Loucy (cell line): ENCODE measurements at regions not wholly inside any gene's neighbourhood (a gene's known extent, or its start where the extent isn't known, plus 50 kb on each side); places are given as distances from the start of the nearest gene placed in this dataset.
"Not testable (repeated sequence)": the region's sequence is repeated elsewhere in the genome, so short reads cannot be mapped to it uniquely, and the experiment has no call there.

Experiments
- H2AFZ ChIP-seq: fragments of 200-600 bp; sonication (generic); 2 replicates; pipeline ENCODE4 v1.6.0; 2016; ENCODE audit warnings: antibody characterized with exemption, mild to moderate bottlenecking, low read length, moderate library complexity
- H3F3A ChIP-seq: fragments of 200-600 bp; 2 replicates; pipeline ENCODE4 v1.6.0; 2016; ENCODE audit warnings: antibody characterized with exemption, low read depth, mild to moderate bottlenecking
- H3K27me3 ChIP-seq: fragments of 200-600 bp; sonication (generic); 2 replicates; pipeline ENCODE4 v1.6.1; 2014; ENCODE audit warnings: low read length, mild to moderate bottlenecking; ENCODE audit not compliant: insufficient read depth, poor library complexity, severe bottlenecking
- H3K36me3 ChIP-seq: fragments of 200-600 bp; sonication (generic); 2 replicates; pipeline ENCODE4 v1.6.1; 2016; ENCODE audit warnings: low read length; ENCODE audit not compliant: insufficient read depth
- H3K4me1 ChIP-seq: fragments of 200-600 bp; sonication (generic); 2 replicates; pipeline ENCODE4 v1.5.1; 2014; ENCODE audit warnings: low read length, mild to moderate bottlenecking; ENCODE audit not compliant: insufficient read depth, poor library complexity, severe bottlenecking
- H3K4me2 ChIP-seq: fragments of 200-600 bp; sonication (generic); 2 replicates; pipeline ENCODE4 v1.6.0; 2014; ENCODE audit warnings: antibody characterized with exemption, low read length, low read depth, mild to moderate bottlenecking; ENCODE audit not compliant: poor library complexity, severe bottlenecking
- H3K4me3 ChIP-seq: fragments of 200-600 bp; sonication (generic); 2 replicates; pipeline ENCODE4 v1.5.1; 2014; ENCODE audit warnings: low read length, mild to moderate bottlenecking, mixed read lengths; ENCODE audit not compliant: poor library complexity, severe bottlenecking
- H3K79me2 ChIP-seq: fragments of 200-600 bp; sonication (generic); 2 replicates; pipeline ENCODE4 v1.6.1; 2014; ENCODE audit warnings: low read length; ENCODE audit not compliant: insufficient read depth
- H3K9ac ChIP-seq: fragments of 200-600 bp; sonication (generic); 2 replicates; pipeline ENCODE4 v1.6.0; 2014; ENCODE audit warnings: mild to moderate bottlenecking, low read depth, low read length, moderate library complexity; ENCODE audit not compliant: poor library complexity, severe bottlenecking
- H3K9me2 ChIP-seq: fragments of 200-600 bp; sonication (generic); replicated peaks from 2 replicates; pipeline ENCODE4 v1.6.1; 2016; ENCODE audit warnings: low read depth, low read length, mixed read lengths
- H3K9me3 ChIP-seq: fragments of 200-600 bp; sonication (generic); 2 replicates; pipeline ENCODE4 v1.6.1; 2014; ENCODE audit warnings: mild to moderate bottlenecking, antibody characterized with exemption, low read length, low read depth; ENCODE audit not compliant: insufficient read depth
- H4K20me1 ChIP-seq: fragments of 200-600 bp; sonication (generic); 2 replicates; pipeline ENCODE4 v1.6.0; 2014; ENCODE audit warnings: antibody characterized with exemption, low read length, mild to moderate bottlenecking; ENCODE audit not compliant: insufficient read depth, poor library complexity, severe bottlenecking
- EZH2phosphoT487 ChIP-seq: fragments of 200-600 bp; IDR thresholded peaks from 2 replicates; pipeline ENCODE4 v1.6.1; 2018; ENCODE audit warnings: antibody characterized with exemption, mild to moderate bottlenecking, moderate library complexity, borderline replicate concordance
- TF ChIP-seq, protein P1 (sequence below): fragments of 200-600 bp; sonication (generic); conservative IDR thresholded peaks from 2 replicates; pipeline ENCODE4 v1.5.1; 2014; ENCODE audit warnings: mild to moderate bottlenecking, antibody characterized with exemption, low read length

DNA sequence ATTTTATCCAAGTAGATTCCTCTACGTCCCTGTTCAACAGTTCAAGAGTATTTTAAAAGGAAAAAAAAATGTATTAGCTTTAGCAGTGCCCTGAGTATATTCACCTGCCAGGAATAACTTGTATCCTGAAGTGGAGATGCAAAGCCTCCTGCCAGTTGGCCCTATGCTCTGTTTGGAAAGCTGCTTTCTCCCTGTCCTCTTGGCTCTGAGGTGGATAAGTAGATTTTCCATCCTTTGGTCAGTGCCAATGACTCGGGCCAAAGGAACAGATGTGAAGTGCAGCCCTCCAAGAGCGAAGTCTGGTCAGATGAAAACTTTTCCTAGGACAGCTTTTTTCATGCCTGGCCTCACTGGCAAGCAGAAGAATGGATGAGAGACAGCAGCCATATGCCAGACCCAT, 839.9 kb upstream of the TENM4 start:
- Histone ChIP-seq H3K9me3 (no peaks in the 10 kb centered on the region), H3K4me2 (no peak overlapping the region), H3F3A (no peaks in the 10 kb centered on the region), H3K79me2 (no peaks in the 10 kb centered on the region), H4K20me1 (no peaks in the 10 kb centered on the region), H3K27me3 (no peaks in the 10 kb centered on the region), H3K9me2 (no peaks in the 10 kb centered on the region), H3K9ac (no peak overlapping the region), H2AFZ (no peak overlapping the region), H3K4me1 (no peaks in the 10 kb centered on the region), H3K4me3 (no peak overlapping the region), H3K36me3 (no peaks in the 10 kb centered on the region)
- TF ChIP-seq, protein P1, sequence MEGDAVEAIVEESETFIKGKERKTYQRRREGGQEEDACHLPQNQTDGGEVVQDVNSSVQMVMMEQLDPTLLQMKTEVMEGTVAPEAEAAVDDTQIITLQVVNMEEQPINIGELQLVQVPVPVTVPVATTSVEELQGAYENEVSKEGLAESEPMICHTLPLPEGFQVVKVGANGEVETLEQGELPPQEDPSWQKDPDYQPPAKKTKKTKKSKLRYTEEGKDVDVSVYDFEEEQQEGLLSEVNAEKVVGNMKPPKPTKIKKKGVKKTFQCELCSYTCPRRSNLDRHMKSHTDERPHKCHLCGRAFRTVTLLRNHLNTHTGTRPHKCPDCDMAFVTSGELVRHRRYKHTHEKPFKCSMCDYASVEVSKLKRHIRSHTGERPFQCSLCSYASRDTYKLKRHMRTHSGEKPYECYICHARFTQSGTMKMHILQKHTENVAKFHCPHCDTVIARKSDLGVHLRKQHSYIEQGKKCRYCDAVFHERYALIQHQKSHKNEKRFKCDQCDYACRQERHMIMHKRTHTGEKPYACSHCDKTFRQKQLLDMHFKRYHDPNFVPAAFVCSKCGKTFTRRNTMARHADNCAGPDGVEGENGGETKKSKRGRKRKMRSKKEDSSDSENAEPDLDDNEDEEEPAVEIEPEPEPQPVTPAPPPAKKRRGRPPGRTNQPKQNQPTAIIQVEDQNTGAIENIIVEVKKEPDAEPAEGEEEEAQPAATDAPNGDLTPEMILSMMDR, result no peak
- no peak for TF ChIP-seq EZH2phosphoT487

DNA sequence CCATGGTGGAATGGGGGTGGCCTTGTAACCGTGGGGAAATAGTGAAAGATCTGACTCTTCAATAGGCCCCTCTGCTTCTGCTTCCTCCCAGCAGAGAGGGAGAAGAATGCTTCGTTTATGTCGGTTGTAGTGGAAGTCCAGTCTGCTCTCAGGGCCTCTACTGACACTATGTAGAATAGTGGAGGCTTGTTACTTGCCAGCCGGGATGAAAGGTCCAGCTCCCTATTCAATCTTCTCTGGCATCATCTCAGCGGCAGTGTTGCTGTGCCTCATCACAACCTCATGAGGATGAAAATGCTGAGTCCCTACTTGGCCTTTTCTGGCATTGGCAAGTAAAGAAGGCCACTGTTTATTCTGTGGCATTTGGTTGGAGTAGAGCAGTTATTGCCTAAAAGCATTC, 820.9 kb upstream of the TENM4 start:
- no peak for TF ChIP-seq EZH2phosphoT487
- TF ChIP-seq, protein P1, result no peak
- H2AFZ ChIP-seq, result no peak overlapping the region
- H3K36me3 ChIP-seq, result no peaks in the 10 kb centered on the region
- H3F3A ChIP-seq, result no peaks in the 10 kb centered on the region
- no peaks in the 10 kb centered on the region for H3K27me3 ChIP-seq
- H3K9me3 ChIP-seq, result no peaks in the 10 kb centered on the region
- H3K4me1 ChIP-seq, result no peaks in the 10 kb centered on the region
- H3K4me2 ChIP-seq, result no peak overlapping the region
- no peaks in the 10 kb centered on the region for H3K9me2 ChIP-seq
- no peaks in the 10 kb centered on the region for H3K79me2 ChIP-seq
- no peak overlapping the region for H3K9ac ChIP-seq
- no peak overlapping the region for H3K4me3 ChIP-seq
- H4K20me1 ChIP-seq, result no peaks in the 10 kb centered on the region

DNA sequence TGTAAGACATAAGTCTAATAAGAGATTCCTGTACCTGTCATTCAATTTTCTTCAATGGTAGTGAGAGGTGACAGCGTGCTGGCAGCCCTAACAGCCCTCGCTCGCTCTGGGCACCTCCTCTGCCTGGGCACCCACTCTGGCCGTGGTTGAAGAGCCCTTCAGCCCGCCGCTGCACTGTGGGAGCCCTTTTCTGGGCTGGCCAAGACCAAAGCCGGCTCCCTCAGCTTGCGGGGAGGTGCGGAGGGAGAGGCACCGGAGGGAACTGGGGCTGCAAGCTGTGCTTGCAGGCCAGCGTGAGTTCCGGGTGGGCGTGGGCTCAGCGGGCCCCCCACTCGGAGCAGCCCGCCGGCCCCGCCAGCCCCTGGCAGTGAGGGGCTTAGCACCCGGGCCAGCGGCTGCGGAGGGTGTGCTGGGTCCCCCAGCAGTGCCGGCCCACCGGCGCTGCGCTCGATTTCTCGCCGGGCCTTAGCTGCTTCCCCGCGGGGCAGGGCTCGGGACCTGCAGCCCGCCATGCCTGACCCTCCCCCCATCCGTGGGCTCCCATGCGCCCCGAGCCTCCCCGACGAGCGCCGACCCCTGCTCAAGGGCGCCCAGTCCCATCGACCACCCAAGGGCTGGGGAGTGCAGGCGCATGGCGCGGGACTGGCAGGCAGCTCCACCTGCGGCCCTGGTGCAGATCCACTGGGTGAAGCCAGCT, 816.6 kb upstream of the TENM4 start:
- H3K4me1 ChIP-seq, H3K9me2 ChIP-seq, H2AFZ ChIP-seq, H3K79me2 ChIP-seq, H3K36me3 ChIP-seq, H3K9ac ChIP-seq, H4K20me1 ChIP-seq, H3K4me2 ChIP-seq, H3F3A ChIP-seq, H3K4me3 ChIP-seq, H3K9me3 ChIP-seq, H3K27me3 ChIP-seq: not testable (repeated sequence)

DNA sequence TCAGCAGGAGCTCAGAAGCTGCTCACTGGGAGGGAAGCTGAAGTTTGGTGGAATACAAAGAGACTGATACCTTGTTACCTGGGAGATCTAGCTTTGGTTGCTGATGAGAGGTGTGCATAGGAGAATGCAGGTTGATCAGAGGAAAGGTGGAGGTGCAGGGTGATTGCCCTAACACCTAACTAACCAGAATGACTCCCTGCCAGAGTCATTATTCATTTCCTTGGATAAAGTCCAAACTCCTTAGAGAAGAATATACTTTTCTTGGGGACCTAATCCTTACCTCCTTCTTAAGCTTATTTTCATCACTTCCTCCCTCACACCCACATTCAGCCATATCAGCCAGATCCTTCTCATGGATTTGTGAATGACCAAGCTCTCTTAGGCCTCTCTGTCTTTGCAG, 814.2 kb upstream of the TENM4 start:
- Histone ChIP-seq H2AFZ (no peak overlapping the region), H3K79me2 (no peaks in the 10 kb centered on the region), H3K9me3 (no peaks in the 10 kb centered on the region), H3F3A (no peaks in the 10 kb centered on the region), H3K4me3 (no peak overlapping the region), H4K20me1 (no peaks in the 10 kb centered on the region), H3K9ac (no peak overlapping the region), H3K27me3 (no peaks in the 10 kb centered on the region), H3K4me1 (no peaks in the 10 kb centered on the region), H3K4me2 (no peak overlapping the region), H3K36me3 (no peaks in the 10 kb centered on the region), H3K9me2 (no peaks in the 10 kb centered on the region)
- no peak for TF ChIP-seq EZH2phosphoT487
- TF ChIP-seq, protein P1, result no peak
